MV-4-11 (cell line): ENCODE measurements at regions not wholly inside any gene's neighbourhood (a gene's known extent, or its start where the extent isn't known, plus 50 kb on each side); places are given as distances from the start of the nearest gene placed in this dataset.

Source experiments
- DNase-seq: peaks from one replicate; lab custom pipeline; 2025; lab: John Stamatoyannopoulos, UW

- DNase-seq = peak; percentile 24
These were observed 51.5 kb upstream of the RAP1B start for GRCh38 chr12:68559246-68559645.

GRCh38 chr12:68559984-68560850 lies 50.5 kb upstream of the RAP1B start:
- DNase-seq = peak; percentile 96

GRCh38 chr12:68560851-68561422 lies 49.8 kb upstream of the RAP1B start:
- no peak for DNase-seq
